H9 (cell line): ENCODE measurements at regions not wholly inside any gene's neighbourhood (a gene's known extent, or its start where the extent isn't known, plus 50 kb on each side); places are given as distances from the start of the nearest gene placed in this dataset.

Source experiments
- DNase-seq: peaks from one replicate; pipeline ENCODE4 v3.0.0-alpha.2; 2017
- H2AFZ ChIP-seq: one replicate; pipeline ENCODE4 v1.6.1; 2013; ENCODE audit warnings: mild to moderate bottlenecking, low read length, control low read depth, moderate library complexity
- H2AK5ac ChIP-seq: 2 replicates; pipeline ENCODE4 v1.6.1; 2013; ENCODE audit warnings: low read length, control low read depth, mixed read lengths; ENCODE audit not compliant: insufficient read length
- H2BK120ac ChIP-seq: one replicate; pipeline ENCODE4 v1.6.1; 2013; ENCODE audit warnings: low read depth, mild to moderate bottlenecking, low read length, control low read depth, inconsistent platforms; ENCODE audit not compliant: poor library complexity, severe bottlenecking
- H2BK12ac ChIP-seq: 2 replicates; pipeline ENCODE4 v1.6.1; 2013; ENCODE audit warnings: low read length, control low read depth, mixed read lengths, low read depth; ENCODE audit not compliant: insufficient read length
- H2BK15ac ChIP-seq: 2 replicates; pipeline ENCODE4 v1.6.1; 2013; ENCODE audit warnings: low read depth, low read length, control low read depth
- H2BK20ac ChIP-seq: one replicate; pipeline ENCODE4 v1.6.1; 2013; ENCODE audit warnings: low read depth, mild to moderate bottlenecking, low read length, control low read depth, inconsistent platforms; ENCODE audit not compliant: poor library complexity, severe bottlenecking
- H2BK5ac ChIP-seq: 2 replicates; pipeline ENCODE4 v1.6.1; 2013; ENCODE audit warnings: low read length, control low read depth, mixed read lengths; ENCODE audit not compliant: insufficient read length
- H3K14ac ChIP-seq: 2 replicates; pipeline ENCODE4 v1.6.1; 2013; ENCODE audit warnings: low read length, control low read depth; ENCODE audit not compliant: insufficient read depth
- H3K18ac ChIP-seq: 2 replicates; pipeline ENCODE4 v1.6.1; 2013; ENCODE audit warnings: low read depth, mild to moderate bottlenecking, mixed read lengths, low read length, control low read depth; ENCODE audit not compliant: insufficient read length
- H3K23ac ChIP-seq: 2 replicates; pipeline ENCODE4 v1.6.1; 2013; ENCODE audit warnings: low read length, control low read depth, mixed read lengths, low read depth; ENCODE audit not compliant: insufficient read length
- H3K23me2 ChIP-seq: 2 replicates; pipeline ENCODE4 v1.6.1; 2013; ENCODE audit warnings: low read depth, mild to moderate bottlenecking, mixed read lengths, low read length, control low read depth; ENCODE audit not compliant: insufficient read length, poor library complexity, severe bottlenecking
- H3K27ac ChIP-seq: 2 replicates; pipeline ENCODE4 v1.5.1; 2013; ENCODE audit warnings: low read length, control low read depth, mixed read lengths, low read depth; ENCODE audit not compliant: insufficient read length
- H3K27me3 ChIP-seq: 2 replicates; pipeline ENCODE4 v1.6.1; 2013; ENCODE audit warnings: low read length, control low read depth, inconsistent platforms; ENCODE audit not compliant: insufficient read depth
- H3K4ac ChIP-seq: 2 replicates; pipeline ENCODE4 v1.6.1; 2013; ENCODE audit warnings: low read depth, mild to moderate bottlenecking, control low read depth, inconsistent platforms, low read length, moderate library complexity
- H3K4me1 ChIP-seq: 2 replicates; pipeline ENCODE4 v1.6.1; 2013; ENCODE audit warnings: low read length, control low read depth, inconsistent platforms; ENCODE audit not compliant: insufficient read depth
- H3K4me2 ChIP-seq: 2 replicates; pipeline ENCODE4 v1.6.1; 2013; ENCODE audit warnings: low read length, control low read depth, mixed read lengths; ENCODE audit not compliant: insufficient read length, insufficient read depth
- H3K56ac ChIP-seq: 2 replicates; pipeline ENCODE4 v1.6.1; 2013; ENCODE audit warnings: low read depth, mild to moderate bottlenecking, mixed read lengths, low read length, control low read depth; ENCODE audit not compliant: insufficient read length
- H3K79me1 ChIP-seq: 2 replicates; pipeline ENCODE4 v1.6.1; 2013; ENCODE audit warnings: low read depth, mild to moderate bottlenecking, moderate library complexity, low read length, control low read depth, inconsistent platforms; ENCODE audit not compliant: insufficient read depth, poor library complexity, severe bottlenecking
- H3K79me2 ChIP-seq: 2 replicates; pipeline ENCODE4 v1.6.1; 2013; ENCODE audit warnings: low read length, control low read depth, inconsistent platforms; ENCODE audit not compliant: insufficient read depth
- H3K9ac ChIP-seq: 2 replicates; pipeline ENCODE4 v1.6.1; 2013; ENCODE audit warnings: low read length, control low read depth, mixed read lengths; ENCODE audit not compliant: insufficient read length; ENCODE audit errors: extremely low read depth
- H3K9me3 ChIP-seq: one replicate; pipeline ENCODE4 v1.6.1; 2013; ENCODE audit warnings: low read depth, low read length, inconsistent platforms; ENCODE audit not compliant: control insufficient read depth
- H3T11ph ChIP-seq: one replicate; pipeline ENCODE4 v1.6.1; 2013; ENCODE audit warnings: mild to moderate bottlenecking, low read length, control low read depth, inconsistent platforms
- H4K20me1 ChIP-seq: one replicate; pipeline ENCODE4 v1.6.1; 2013; ENCODE audit not compliant: control insufficient read depth, insufficient read length, insufficient read depth
- H4K5ac ChIP-seq: 2 replicates; pipeline ENCODE4 v1.6.1; 2013; ENCODE audit warnings: low read depth, mild to moderate bottlenecking, mixed read lengths, low read length, control low read depth; ENCODE audit not compliant: insufficient read length
- H4K8ac ChIP-seq: replicated peaks from 2 replicates; pipeline ENCODE4 v1.6.1; 2013; ENCODE audit warnings: low read length, control low read depth, mixed read lengths, low read depth; ENCODE audit not compliant: insufficient read length
- H4K91ac ChIP-seq: 2 replicates; pipeline ENCODE4 v1.6.1; 2013; ENCODE audit warnings: low read depth, mild to moderate bottlenecking, moderate library complexity, mixed read lengths, low read length, control low read depth; ENCODE audit not compliant: insufficient read length
- H3K27ac Mint-ChIP-seq, 3 experiments: 2 replicates in 2 of 3; 3 replicates in 1 of 3; pipeline ENCODE4 v1.8.0; 2020 to 2021; ENCODE audit warnings: mixed read lengths in 3 of 3, mild to moderate bottlenecking in 1 of 3, moderate library complexity in 1 of 3
- H3K27me3 Mint-ChIP-seq: 2 replicates; pipeline ENCODE4 v1.8.0; 2021; ENCODE audit warnings: low read depth, mild to moderate bottlenecking, moderate library complexity, mixed read lengths
- H3K36me3 Mint-ChIP-seq, 3 experiments: 2 replicates in 2 of 3; 3 replicates in 1 of 3; pipeline ENCODE4 v1.8.0; 2020 to 2021; ENCODE audit warnings: low read depth in 3 of 3, mixed read lengths in 3 of 3; ENCODE audit not compliant: insufficient read depth in 1 of 3
- H3K4me1 Mint-ChIP-seq, 2 experiments: 2 replicates each; pipeline ENCODE4 v1.8.0; 2020; ENCODE audit warnings: mixed read lengths in 2 of 2
- H3K4me3 Mint-ChIP-seq, 2 experiments: 2 replicates in 1 of 2; 3 replicates in 1 of 2; pipeline ENCODE4 v1.8.0; 2020 to 2021; ENCODE audit warnings: mild to moderate bottlenecking in 2 of 2, mixed read lengths in 2 of 2, moderate library complexity in 1 of 2
- H3K9me3 Mint-ChIP-seq, 2 experiments: 2 replicates in 1 of 2; 3 replicates in 1 of 2; pipeline ENCODE4 v1.8.0; 2020; ENCODE audit warnings: mild to moderate bottlenecking in 2 of 2, mixed read lengths in 2 of 2, moderate library complexity in 1 of 2
- CTCF ChIP-seq: fragments of 200-600 bp; sonication (generic); conservative IDR thresholded peaks from 3 replicates; pipeline ENCODE4 v1.8.0; 2021; ENCODE audit warnings: antibody characterized with exemption, mild to moderate bottlenecking
- WGBS: extraction: QIAGEN DNeasy Blood & Tissue Kit; methylation state at CpG from one replicate; pipeline ENCODE4 v1.1.7; 2013; ENCODE audit warnings: missing lambda C conversion rate, low lambda C conversion rate, mixed read lengths; ENCODE audit not compliant: insufficient read length; ENCODE audit errors: extremely low coverage; 5-methylcytosine and 5-hydroxymethylcytosine counted together

- Histone ChIP-seq H3K4me1 (no peaks in the 10 kb centered on the region), H3K27me3 (no peaks in the 10 kb centered on the region), H4K5ac (no peak overlapping the region), H2BK5ac (no peak overlapping the region), H3K79me2 (no peaks in the 10 kb centered on the region), H4K91ac (no peak overlapping the region), H3K4ac (no peak overlapping the region), H4K8ac (no peak overlapping the region), H3K23ac (no peak overlapping the region), H2AK5ac (no peak overlapping the region), H3K27ac (no peak overlapping the region), H2BK12ac (no peak overlapping the region), H3K18ac (no peak overlapping the region), H3K9me3 (no peaks in the 10 kb centered on the region), H2BK120ac (no peak overlapping the region), H3T11ph (no peak overlapping the region), H2AFZ (no peak overlapping the region), H3K56ac (no peak overlapping the region), H3K79me1 (no peaks in the 10 kb centered on the region), H3K4me2 (no peak overlapping the region), H3K14ac (no peak overlapping the region), H3K9ac (no peak overlapping the region), H2BK20ac (no peak overlapping the region), H4K20me1 (no peaks in the 10 kb centered on the region), H2BK15ac (no peak overlapping the region), H3K23me2 (no peaks in the 10 kb centered on the region)
- H3K4me3 Mint-ChIP-seq = no peak overlapping the region
- peaks cover 7 to 17% of the 10 kb centered on the region in 2 experiments; a peak in 3 of 4 replicates for H3K4me1 Mint-ChIP-seq
- peaks cover 0 to 3% of the 10 kb centered on the region in 2 experiments; a peak in 1 of 5 replicates for H3K9me3 Mint-ChIP-seq
- H3K27me3 Mint-ChIP-seq = no peaks in the 10 kb centered on the region; the same call in 1 of the 2 replicates
- H3K36me3 Mint-ChIP-seq = no peaks in the 10 kb centered on the region
- no peak for DNase-seq
- no peak overlapping the region for H3K27ac Mint-ChIP-seq
- WGBS = no CpG with 5 or more reads among the region's 26 CpGs
- no peak for TF ChIP-seq CTCF
Observed at GRCh38 chr9:134493461-134494272, 147.9 kb upstream of the COL5A1 start.
